Activated T-helper 1 cell treated with Interleukin-2 at 50 U/mL for 16 hours (primary cell): ENCODE measurements at regions not wholly inside any gene's neighbourhood (a gene's known extent, or its start where the extent isn't known, plus 50 kb on each side); places are given as distances from the start of the nearest gene placed in this dataset.
"Not testable (repeated sequence)": the region's sequence is repeated elsewhere in the genome, so short reads cannot be mapped to it uniquely, and the experiment has no call there.

Experiments used
- DNase-seq: peaks from one replicate; pipeline ENCODE4 v3.0.0-alpha.2; 2020; ENCODE audit warnings: low read depth

DNA sequence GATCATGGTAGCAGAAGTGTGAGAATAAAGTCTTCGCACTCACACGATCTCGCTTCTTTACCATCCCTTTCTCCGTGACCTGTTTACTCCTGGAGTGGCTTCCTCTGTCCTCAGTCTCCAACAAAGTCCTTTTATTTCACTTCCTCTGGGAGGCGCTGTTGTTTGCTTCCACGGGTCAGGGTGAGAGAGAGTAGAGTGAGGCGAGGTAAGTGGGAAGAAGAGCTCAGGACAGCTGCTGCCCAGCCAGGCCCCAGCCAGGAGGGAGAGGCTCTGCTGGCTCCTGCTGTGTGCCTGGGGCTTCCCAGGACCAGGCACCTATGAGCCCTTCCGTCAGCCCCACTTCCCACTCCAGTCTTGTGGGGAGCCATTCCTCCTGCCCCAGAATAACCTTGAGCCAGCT is 242.1 kb downstream of the FGF9 start:
- DNase-seq, result no peak

DNA sequence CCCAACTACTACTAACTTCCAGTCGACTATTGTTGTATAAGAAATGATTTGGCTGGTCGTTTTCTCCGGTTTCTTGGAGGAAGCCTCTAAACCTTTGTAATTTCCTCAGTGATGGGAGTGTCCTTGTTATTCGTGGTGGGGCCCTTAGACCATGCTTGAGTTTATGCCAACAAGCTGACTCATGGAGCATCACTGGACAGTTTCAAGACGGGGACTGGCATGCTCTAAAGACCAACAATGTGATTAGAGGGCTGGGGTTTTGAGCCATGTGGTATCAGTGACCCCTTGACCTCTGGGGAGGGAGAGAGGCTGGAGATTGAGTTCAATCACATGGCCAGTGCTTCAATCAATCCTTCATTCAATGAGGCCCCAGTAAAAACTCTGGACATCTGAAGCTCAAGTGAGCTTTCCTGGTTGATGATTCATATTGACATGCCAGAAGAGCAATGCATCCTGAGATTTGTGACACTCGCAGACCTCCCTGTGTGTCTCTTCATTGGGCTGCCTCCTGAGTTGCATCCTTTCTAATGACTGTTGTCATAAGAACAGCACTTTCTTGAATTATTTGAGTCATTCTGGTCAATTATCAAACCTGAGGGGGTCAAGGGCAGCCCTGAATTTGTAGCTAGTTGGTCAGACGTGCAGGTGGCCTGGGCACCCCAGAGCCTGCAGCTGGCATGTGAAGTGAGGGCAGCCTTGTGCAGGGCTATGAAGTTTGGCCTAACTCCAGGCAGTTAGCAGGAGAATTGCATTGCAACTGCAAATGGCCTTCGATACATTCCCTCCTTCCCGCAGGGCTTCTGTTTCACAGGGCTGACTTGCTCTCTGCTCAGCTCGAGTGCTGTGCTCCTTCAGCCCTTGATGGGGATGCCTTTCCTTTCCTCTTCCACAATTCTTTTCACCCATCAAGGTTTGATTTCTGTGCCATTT is 246.5 kb downstream of the FGF9 start:
- DNase-seq, result no peak

DNA sequence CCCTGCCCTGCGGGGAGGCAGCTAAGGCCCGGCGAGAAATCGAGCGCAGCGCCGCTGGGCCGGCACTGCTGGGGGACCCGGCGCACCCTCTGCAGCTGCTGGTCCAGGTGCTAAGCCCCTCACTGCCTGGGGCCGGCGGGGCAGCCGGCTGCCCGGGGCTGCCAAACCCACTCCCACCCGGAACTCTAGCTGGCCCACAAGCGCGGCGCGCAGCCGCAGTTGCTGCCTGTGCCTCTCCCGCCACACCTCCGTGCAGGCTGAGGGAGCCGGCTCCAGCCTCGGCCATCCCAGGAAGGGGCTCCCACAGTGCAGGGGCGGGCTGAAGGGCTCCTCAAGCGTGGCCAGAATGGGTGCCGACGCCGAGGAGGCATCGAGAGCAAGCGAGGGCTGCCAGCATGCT is 249.9 kb downstream of the FGF9 start:
- DNase-seq, result not testable (repeated sequence)

DNA sequence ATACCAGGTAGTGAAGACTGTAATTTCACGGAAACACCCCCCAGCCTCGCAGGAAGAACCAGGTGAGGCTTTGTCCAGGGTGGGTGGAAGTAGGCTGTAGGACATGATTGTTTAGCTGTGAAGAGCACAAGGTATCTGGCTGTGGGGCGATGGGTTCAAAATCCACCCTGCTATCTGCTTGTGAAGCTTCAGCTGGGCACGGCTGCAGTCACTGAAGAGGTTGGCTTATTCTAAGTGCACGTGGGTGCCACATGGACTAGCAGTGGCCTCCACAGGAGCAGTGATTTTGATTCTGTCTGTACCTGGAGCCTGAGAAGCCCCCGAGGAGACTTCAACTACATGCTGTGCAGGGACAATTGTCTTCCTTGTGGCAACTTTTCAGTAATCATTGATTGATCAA is 254.1 kb downstream of the FGF9 start:
- no peak for DNase-seq

DNA sequence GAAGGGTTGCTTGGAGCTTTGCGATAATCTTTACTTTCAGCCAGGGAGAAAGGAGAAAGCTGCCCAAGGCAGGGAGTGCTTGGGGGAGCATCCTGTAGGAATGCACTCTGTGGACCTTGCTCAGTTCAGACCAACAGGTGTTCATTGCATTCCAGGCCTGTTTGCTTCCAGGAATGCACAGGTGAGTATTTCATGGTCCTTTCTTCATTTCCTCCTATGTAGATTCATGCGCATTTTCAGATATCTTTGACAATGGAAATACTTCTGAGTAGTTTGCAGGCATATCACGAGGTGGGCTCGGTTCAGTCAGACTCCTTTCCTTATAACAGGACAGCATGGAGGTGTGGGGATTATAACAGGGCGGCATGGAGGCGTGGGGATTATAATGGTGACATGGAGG is 254.8 kb downstream of the FGF9 start:
- DNase-seq, result no peak

DNA sequence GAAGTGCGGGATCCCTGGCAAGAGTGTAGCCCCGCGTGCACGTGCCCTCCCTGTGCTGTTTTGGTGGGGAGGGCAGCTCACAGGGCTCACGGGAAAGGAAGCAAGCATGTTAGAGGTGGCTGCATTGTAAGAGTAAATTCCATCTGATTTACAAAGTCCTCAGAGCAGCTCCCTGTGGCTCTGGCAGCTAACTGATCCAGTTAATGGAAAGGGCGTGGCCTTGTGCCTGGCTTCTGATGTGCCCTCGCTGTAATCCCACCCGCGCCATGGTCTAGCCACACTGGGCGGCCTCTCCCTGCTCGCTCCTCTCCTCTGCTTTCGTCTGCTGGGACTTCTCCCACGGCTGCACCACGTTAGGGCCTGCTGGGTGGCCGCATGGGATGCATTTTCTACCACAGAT is 258.5 kb downstream of the FGF9 start:
- no peak for DNase-seq

DNA sequence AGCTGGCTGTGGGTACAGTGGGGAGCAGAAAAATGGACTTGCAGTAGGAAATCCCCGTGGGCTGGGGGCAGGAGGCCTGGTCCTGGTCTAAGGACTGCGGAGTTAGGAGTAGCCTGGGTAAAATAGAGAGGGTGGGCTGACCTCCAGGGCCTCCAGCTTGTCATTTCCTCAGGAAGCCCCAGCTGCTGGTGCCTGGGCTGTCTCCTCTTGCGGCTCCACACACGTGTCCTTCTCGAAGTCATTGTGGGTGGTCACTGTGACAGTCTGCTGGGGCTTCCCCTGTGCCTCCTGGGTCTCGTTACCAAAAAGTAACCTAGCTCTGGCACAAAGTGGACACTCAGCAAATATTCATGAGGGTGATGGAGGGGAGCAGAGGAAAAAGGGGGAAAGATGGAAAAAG is 259.7 kb downstream of the FGF9 start:
- no peak for DNase-seq

DNA sequence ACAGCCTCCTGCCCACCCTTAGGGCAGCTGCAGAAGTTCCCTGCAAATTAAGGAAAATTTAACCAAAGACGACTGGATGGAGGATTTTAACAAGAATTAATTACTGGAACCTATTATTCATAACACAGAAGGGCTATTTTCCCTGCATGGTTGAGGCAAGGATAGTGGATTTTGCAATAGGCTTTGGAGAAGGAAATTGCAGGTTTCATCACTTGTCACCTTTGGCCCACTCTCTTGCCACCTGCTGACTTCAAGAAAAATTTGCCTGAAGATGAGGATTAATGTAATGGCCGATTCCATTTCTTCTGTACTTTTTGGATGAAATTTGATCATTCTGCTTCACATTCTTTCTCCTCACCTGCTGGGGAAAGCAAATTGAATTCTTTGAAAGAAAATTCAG is 261.7 kb downstream of the FGF9 start:
- DNase-seq, result no peak

DNA sequence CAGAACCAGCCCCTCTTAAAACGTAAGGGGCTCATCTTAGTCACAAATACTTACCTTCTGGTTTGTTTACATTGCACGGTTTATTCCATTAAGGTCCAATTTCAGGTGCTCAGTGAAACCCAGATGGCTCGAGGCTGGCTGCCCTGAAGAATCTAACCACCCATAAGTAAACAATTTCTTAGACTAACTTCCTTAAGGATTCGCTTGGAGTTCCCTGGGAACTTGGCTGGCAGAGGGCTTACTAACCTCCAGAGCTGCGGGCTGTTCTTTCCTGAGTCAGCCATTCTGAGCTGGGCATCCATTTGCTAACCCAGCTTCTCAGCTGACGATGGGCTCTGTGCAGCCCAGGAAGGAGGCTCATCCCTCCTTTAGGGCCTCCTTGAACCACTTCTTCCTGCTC is 262.1 kb downstream of the FGF9 start:
- DNase-seq, result no peak

DNA sequence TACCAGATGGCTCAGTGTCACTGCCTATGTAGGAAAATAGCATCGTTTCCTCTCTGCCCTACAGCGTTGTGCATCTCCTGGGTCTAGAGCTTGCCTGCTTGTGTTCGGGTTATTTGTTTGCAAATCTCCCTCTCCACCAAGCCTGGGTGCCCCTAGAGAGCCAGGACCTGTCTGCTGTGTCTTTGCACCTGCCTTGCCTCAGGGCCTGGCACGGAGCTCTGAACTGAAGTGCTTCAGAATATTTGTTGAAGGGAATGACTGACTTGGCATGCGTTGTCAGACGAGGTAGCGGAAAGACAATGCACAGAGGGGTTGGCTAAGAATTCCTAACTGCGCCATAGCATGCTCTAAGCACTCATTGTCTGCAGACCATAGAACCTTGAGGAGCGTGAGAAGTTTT is 263.4 kb downstream of the FGF9 start:
- no peak for DNase-seq

DNA sequence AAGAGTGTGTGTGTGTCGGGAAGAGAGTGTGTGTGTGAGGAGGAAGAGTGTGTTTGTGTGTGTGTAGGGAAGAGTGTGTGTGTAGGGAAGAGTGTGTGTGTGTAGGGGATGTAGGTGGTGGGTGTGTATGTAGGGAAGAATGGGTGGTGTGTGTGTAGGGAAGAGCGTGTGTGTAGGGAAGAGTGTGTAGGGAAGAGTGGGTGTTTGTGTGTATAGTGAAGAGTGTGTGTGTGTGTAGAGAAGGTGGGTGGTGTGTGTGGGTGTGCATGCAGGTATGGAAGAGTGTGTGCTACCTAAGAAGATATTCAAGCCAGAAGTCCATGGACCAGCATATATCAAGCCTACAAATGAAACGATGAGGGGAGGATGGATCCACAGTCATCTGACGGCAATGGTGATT is 265.8 kb downstream of the FGF9 start:
- no peak for DNase-seq

DNA sequence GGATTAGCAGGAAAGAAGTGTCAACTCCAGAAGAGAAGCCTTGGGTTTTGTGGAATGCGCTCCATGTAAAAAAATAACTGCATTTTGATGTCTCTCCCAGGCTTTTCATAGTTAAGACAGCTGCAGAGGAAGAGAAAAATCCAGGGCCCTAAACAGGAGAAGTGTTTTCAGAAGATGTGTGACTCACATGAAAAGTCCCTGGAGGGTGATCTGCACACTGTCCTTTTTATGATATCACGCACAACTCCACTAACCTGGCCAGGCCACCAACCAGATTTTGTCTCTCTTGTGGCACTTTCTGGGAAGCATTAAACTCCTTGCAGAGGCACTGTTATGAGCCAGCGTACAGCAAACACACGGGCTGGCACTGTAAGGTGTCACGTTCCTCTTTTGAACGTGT is 267.3 kb downstream of the FGF9 start:
- DNase-seq, result no peak

DNA sequence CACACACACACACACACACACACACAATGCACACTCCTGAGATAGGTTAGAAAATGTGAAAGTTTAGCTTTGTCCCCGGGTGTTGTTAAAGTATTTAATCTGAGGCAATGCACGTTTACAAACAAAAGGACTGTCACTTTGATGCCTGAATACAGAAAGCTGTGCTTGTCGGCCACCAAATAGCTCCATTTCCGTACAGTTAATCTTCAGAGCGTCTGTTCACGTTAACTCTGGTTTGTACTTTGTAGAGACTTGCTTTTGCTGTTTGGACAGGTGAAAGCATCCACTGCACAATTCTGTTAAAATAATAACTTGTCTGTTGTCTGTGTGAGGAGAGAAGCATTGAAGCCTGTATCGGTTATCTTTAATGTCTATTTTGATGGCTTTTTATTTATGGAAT is 267.8 kb downstream of the FGF9 start:
- DNase-seq, result no peak

DNA sequence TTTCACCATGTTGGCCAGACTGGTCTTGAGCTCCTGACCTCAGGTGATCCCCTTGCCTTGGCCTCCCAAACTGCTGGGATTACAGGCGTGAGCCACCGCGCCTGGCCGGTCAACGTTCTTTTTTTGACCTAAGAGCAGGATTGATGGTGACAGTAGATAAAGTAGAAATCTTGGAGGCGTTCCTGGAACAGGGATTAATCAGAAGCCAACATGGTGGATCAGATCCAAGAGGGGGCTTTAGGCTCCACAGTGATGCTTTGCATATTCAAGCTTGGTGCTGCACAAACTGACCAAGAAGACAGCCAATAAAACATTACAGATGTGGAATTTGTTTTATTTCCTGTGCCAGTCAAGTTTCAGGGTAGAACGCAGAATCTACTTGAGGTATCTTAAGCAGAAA is 271.2 kb downstream of the FGF9 start:
- no peak for DNase-seq

DNA sequence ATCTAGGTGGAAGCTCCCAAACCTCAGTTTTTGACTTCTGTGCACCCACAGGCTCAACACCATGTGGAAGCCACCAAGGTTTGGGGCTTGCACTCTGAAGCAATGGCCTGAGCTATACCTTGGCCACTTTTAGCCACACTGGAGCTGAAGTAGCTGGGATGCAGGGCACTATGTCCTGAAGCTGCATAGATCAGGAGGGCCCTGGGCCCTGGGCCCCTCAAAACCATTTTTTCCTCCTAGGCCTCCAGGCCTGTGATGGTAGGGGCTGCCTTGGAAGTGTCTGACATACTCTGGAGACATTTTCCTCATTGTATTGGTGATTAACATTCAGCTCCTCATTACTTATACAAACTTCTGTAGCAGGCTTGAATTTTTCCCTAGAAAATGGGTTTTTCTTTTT is 273.7 kb downstream of the FGF9 start:
- no peak for DNase-seq

DNA sequence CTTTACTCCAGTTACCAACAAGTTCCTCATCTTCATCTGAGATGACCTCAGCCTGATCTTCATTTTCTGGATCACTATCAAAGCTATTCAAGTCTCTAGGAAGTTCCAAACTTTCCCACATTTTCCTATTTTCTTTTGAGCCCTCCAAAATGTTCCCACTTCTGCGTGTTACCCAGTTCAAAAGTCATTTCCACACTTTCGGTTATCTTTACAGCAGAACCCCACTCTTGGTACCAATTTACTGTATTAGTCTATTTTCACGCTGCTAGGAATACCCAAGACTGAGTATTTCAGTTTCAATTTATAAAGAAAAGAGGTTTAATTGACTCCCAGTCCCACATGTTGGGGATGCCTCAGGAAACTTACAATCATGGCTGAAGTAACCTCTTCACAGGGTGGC is 274.3 kb downstream of the FGF9 start:
- no peak for DNase-seq

DNA sequence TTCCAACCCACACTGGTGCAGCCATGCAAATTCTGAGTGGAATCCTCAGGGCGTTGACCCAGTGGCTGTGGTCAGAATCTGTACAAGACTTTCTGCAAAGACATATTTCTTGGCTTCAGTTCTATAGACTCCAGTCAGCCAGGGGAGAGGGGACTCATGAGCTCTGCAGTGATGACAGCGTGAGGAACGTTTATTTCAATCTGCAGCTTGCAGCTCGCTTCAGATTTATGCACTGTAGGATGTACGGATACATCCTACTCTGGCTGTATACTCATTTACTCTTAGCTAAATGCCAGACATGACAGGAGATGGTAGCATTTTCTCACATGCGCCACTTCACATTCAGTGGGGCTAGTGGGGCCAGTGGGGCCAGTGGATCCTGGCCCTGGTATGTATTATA is 276.1 kb downstream of the FGF9 start:
- DNase-seq, result no peak

DNA sequence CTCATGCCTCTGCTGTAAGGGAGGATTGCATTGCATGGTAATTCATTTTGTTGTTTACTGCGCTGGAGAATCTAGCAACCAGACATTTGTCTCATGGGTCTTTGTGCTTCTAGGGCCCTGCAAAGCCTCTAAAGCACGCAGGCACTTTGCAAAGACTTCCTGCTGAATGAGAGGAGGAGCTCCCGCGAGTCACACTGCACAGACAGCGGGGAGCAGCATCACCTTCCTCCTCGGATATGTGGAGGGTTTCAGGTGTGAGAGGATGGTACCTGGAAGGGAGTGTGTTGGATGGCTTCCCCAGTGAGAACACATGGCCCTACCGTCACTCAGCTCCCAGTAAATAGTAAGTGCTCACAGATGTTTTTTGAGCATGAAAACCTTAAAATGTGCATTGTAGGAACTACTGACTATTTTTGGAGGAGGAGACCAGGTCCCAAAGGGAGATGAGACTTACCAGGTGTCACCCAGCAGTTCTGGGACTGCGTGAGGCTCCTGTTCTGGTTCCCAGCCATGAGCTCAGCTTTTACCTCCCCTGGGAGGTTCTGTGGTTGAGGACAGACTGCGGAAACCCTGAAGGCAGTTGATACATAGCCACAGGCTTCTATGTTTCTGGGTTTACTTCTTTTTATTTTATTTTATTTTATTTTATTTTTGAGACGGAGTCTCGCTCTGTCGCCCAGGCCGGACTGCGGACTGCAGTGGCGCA is 278.0 kb downstream of the FGF9 start:
- DNase-seq, result no peak

DNA sequence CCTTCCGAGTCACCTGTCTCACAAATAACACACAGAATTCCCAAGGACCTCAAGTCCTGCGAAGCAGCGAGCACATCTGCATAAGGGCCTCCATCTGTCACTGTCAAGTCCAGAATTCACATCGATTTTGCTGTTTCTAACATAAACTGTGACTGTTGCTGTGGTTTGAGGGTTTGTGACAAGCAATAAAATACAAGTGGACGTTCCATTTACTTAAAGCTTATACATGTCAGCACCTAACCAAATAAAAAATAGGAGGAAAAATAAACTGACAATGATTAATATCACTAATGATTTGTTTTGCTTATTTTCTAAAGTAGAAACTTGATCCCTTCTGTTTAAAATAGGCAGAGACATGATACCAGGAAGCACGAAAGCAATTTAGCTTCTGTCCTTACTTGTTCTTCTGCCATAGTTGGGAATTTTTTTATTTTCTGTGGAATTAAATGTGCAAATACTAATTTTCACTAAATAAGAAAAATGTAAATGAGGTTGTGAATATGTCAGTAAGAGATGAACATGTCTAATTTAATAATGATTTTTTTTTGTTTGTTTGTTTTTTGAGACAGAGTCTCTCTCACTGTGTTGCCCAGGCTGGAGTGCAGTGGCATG is 279.1 kb downstream of the FGF9 start:
- no peak for DNase-seq

DNA sequence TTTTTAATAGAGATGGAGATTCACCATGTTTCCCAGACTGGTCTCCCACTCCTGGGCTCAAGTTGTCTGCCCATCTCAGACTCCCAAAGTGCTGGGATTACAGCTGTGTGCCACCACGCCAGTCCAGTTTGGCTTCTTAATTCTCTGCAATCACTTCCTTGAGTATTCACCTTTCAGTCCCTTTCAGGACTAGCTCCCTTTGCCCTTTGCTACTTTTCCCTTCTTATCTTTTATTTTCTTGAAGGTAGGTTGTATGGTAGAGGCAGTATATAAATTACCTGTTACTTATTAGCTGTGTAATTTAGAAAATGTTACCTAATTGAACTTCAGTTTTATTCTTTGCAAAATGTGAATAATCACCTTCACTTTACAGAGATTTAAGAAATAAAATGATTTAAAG is 285.8 kb downstream of the FGF9 start:
- DNase-seq, result no peak

DNA sequence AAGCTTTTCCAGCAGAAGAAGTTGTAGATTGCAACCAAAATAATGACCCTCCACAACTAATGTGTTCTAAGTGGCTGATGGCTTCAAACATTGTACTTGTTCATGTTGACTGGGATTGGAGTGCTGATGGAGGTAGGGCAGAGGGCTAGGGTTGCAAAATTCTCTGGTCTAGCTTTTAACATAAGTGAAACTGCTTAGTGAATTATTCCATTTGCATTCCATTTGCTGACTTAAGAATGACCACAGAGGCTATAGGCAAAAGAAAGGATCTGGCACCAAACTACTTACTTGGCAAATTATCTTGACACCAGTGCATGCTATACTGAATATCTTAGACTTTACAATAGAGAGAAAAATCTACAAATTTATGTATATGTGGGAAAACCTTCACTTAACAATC is 287.0 kb downstream of the FGF9 start:
- DNase-seq, result no peak

DNA sequence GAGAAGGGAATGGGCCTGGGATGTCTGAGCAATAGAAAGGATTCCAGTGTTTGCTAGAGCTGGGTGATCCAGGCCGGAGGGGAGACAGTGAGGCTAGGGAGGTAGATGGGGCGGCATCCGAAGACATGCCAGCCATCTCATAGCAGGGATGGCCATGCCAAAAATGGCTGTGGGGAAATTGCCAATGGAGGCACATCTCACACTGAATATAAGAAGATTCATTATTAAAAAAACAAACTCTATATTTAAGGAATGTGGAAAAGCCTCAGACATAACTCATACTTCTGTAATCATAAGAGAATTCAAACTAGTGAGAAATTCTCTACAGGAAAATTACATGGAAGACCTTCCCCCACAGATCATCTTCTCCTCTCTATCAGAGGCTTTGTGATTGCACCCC is 289.2 kb downstream of the FGF9 start:
- DNase-seq, result no peak

DNA sequence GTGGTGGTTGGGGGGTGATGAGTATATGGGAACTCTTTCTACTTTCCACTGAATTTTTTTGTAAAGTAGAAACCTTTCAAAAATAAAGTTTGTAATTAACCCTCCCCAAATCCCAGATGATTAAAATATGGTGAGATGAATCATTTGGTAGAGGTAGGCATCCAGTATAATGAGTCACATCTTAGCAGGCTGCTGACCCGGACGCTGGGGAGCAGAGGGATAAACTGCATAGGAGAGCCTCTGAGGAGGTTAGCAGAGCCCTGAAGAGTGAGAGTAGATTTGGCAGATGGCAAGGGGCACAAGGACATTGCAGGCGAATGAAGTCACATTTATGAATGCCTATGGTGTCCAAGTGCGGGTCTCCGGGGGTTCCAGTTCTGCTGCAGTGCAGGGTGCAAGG is 293.8 kb downstream of the FGF9 start:
- DNase-seq, result no peak
